WTC11 (cell line): ENCODE measurements at regions not wholly inside any gene's neighbourhood (a gene's known extent, or its start where the extent isn't known, plus 50 kb on each side); places are given as distances from the start of the nearest gene placed in this dataset.

Experiments used
- ATAC-seq: fragments of 200-7000 bp; cut with Tn5 transposase; 2 replicates; pipeline ENCODE4 v1.10.0; 2021; ENCODE audit warnings: mild to moderate bottlenecking, moderate library complexity
- CTCF ChIA-PET: fragments of 300-600 bp; sonication (Branson Sonifier 250); formaldehyde crosslinking; loops from one replicate; lab custom pipeline; 2021; ENCODE audit warnings: antibody characterized with exemption; lab: Charles Lee
- POLR2A ChIA-PET: fragments of 350-600 bp; sonication (Branson Sonifier 250); formaldehyde crosslinking; loops from one replicate; lab custom pipeline; 2021; ENCODE audit warnings: antibody characterized with exemption; lab: Charles Lee
- DNase-seq: peaks from one replicate; pipeline ENCODE4 v3.0.0; 2021; ENCODE audit warnings: low spot score
- H3K27ac Mint-ChIP-seq: 2 replicates; pipeline ENCODE4 v1.8.0; 2021; ENCODE audit warnings: mixed read lengths
- H3K27me3 Mint-ChIP-seq: 2 replicates; pipeline ENCODE4 v1.8.0; 2021; ENCODE audit warnings: low read depth, mild to moderate bottlenecking, moderate library complexity, mixed read lengths
- H3K36me3 Mint-ChIP-seq: 2 replicates; pipeline ENCODE4 v1.8.0; 2021; ENCODE audit warnings: mixed read lengths
- H3K4me1 Mint-ChIP-seq: 2 replicates; pipeline ENCODE4 v1.8.0; 2022; ENCODE audit warnings: mixed read lengths
- H3K4me3 Mint-ChIP-seq: 2 replicates; pipeline ENCODE4 v1.8.0; 2021; ENCODE audit warnings: mild to moderate bottlenecking, moderate library complexity, mixed read lengths
- H3K9me3 Mint-ChIP-seq: 2 replicates; pipeline ENCODE4 v1.8.0; 2021; ENCODE audit warnings: mixed read lengths
- CREB1 ChIP-seq: sonication (generic); formaldehyde crosslinking; IDR thresholded peaks from 2 replicates; pipeline ENCODE4 v1.8.0; 2023; ENCODE audit warnings: mild to moderate bottlenecking, missing genetic modification reagents
- GABPB1 ChIP-seq: sonication (generic); formaldehyde crosslinking; IDR thresholded peaks from 2 replicates; pipeline ENCODE4 v1.8.1; 2023; ENCODE audit warnings: mild to moderate bottlenecking, missing genetic modification reagents
- MYBL2 ChIP-seq: sonication (generic); formaldehyde crosslinking; IDR thresholded peaks from 2 replicates; pipeline ENCODE4 v1.8.1; 2023; ENCODE audit warnings: mild to moderate bottlenecking, moderate library complexity, missing genetic modification reagents
- NFATC4 ChIP-seq: fragments of 250-450 bp; sonication (Bioruptor Pico); IDR thresholded peaks from 2 replicates; pipeline ENCODE4 v1.9.0; 2021; ENCODE audit warnings: mild to moderate bottlenecking
- NR1H2 ChIP-seq: sonication (generic); formaldehyde crosslinking; IDR thresholded peaks from 2 replicates; pipeline ENCODE4 v1.9.0; 2021; ENCODE audit warnings: mild to moderate bottlenecking, moderate library complexity, missing genetic modification reagents
- NR3C1 ChIP-seq: sonication (generic); formaldehyde crosslinking; conservative IDR thresholded peaks from 2 replicates; pipeline ENCODE4 v1.8.1; 2023; ENCODE audit warnings: low read depth, mild to moderate bottlenecking, missing genetic modification reagents
- ZBTB21 ChIP-seq: sonication (generic); formaldehyde crosslinking; IDR thresholded peaks from 2 replicates; pipeline ENCODE4 v1.8.1; 2023; ENCODE audit warnings: mild to moderate bottlenecking, missing genetic modification reagents, borderline replicate concordance
- ZNF416 ChIP-seq: fragments of 250-450 bp; sonication (Bioruptor Pico); IDR thresholded peaks from 2 replicates; pipeline ENCODE4 v1.9.0; 2021; ENCODE audit warnings: mild to moderate bottlenecking, inconsistent platforms
- TF ChIP-seq, protein P1 (sequence below): sonication (generic); formaldehyde crosslinking; IDR thresholded peaks from 2 replicates; pipeline ENCODE4 v1.8.0; 2022; ENCODE audit warnings: mild to moderate bottlenecking, missing genetic modification reagents
- TF ChIP-seq, protein P2 (sequence below): sonication (generic); formaldehyde crosslinking; IDR thresholded peaks from 2 replicates; pipeline ENCODE4 v1.8.1; 2022; ENCODE audit warnings: low read depth, mild to moderate bottlenecking, moderate library complexity, missing genetic modification reagents, borderline replicate concordance
- TF ChIP-seq, protein P3 (sequence below): sonication (generic); formaldehyde crosslinking; IDR thresholded peaks from 2 replicates; pipeline ENCODE4 v1.8.0; 2023; ENCODE audit warnings: missing genetic modification reagents, mild to moderate bottlenecking, borderline replicate concordance
- TF ChIP-seq, protein P4 (sequence below): sonication (generic); formaldehyde crosslinking; IDR thresholded peaks from 2 replicates; pipeline ENCODE4 v1.8.1; 2023; ENCODE audit warnings: mild to moderate bottlenecking, missing genetic modification reagents

DNA sequence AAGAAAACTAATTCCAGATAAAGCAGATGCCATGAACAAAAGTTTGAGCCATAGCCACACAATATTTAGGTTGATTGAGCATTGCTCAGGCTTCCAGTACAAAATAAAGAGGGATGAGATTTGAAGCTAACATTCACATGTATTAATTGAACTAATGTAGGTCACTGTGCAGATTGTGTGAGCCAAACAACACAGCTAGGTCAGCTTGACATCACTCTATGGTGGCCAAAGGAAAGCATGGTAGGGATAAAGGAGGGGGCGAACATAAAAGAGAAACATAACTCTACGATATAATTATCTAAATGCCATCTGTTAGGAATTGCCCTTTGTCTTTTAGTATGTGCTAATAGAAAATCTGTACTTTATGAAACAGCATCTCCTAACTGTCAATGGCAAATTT is 477.7 kb upstream of the SYT1 start:
- peaks cover 9% of the 10 kb centered on the region for H3K9me3 Mint-ChIP-seq

DNA sequence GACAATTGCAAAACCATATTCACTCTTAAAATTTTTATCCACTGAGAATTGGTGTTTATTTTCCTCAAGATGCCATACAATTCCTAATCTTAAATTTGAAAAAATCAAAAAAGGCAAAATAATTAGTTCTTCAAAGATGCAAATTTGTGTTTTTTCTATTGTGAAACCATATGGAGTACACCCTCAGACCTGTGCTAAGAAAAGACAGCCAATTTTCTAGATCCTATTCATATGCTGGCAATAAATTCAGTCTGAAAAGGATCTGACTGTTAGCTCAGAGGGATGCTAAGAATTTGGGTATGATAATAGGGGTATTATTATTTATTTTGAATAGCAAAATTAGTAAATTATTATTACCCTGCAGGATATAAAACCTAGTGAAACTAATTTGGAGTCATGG is 476.9 kb upstream of the SYT1 start:
- CTCF ChIA-PET = no interaction called here
- ATAC-seq = no peak
- TF ChIP-seq, protein P1, sequence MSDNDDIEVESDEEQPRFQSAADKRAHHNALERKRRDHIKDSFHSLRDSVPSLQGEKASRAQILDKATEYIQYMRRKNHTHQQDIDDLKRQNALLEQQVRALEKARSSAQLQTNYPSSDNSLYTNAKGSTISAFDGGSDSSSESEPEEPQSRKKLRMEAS (CRISPR knock-in tag) = no peak
- TF ChIP-seq NFATC4 (CRISPR knock-in tag) = no peak
- TF ChIP-seq, protein P2, sequence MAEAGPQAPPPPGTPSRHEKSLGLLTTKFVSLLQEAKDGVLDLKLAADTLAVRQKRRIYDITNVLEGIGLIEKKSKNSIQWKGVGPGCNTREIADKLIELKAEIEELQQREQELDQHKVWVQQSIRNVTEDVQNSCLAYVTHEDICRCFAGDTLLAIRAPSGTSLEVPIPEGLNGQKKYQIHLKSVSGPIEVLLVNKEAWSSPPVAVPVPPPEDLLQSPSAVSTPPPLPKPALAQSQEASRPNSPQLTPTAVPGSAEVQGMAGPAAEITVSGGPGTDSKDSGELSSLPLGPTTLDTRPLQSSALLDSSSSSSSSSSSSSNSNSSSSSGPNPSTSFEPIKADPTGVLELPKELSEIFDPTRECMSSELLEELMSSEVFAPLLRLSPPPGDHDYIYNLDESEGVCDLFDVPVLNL (CRISPR knock-in tag) = no peak
- TF ChIP-seq ZNF416 (CRISPR knock-in tag) = no peak
- TF ChIP-seq, protein P3, sequence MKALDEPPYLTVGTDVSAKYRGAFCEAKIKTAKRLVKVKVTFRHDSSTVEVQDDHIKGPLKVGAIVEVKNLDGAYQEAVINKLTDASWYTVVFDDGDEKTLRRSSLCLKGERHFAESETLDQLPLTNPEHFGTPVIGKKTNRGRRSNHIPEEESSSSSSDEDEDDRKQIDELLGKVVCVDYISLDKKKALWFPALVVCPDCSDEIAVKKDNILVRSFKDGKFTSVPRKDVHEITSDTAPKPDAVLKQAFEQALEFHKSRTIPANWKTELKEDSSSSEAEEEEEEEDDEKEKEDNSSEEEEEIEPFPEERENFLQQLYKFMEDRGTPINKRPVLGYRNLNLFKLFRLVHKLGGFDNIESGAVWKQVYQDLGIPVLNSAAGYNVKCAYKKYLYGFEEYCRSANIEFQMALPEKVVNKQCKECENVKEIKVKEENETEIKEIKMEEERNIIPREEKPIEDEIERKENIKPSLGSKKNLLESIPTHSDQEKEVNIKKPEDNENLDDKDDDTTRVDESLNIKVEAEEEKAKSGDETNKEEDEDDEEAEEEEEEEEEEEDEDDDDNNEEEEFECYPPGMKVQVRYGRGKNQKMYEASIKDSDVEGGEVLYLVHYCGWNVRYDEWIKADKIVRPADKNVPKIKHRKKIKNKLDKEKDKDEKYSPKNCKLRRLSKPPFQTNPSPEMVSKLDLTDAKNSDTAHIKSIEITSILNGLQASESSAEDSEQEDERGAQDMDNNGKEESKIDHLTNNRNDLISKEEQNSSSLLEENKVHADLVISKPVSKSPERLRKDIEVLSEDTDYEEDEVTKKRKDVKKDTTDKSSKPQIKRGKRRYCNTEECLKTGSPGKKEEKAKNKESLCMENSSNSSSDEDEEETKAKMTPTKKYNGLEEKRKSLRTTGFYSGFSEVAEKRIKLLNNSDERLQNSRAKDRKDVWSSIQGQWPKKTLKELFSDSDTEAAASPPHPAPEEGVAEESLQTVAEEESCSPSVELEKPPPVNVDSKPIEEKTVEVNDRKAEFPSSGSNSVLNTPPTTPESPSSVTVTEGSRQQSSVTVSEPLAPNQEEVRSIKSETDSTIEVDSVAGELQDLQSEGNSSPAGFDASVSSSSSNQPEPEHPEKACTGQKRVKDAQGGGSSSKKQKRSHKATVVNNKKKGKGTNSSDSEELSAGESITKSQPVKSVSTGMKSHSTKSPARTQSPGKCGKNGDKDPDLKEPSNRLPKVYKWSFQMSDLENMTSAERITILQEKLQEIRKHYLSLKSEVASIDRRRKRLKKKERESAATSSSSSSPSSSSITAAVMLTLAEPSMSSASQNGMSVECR = no peak
- no peak for TF ChIP-seq MYBL2
- no peak for TF ChIP-seq ZBTB21 (CRISPR knock-in tag)
- TF ChIP-seq NR1H2 = no peak
- no peak for TF ChIP-seq NR3C1 (CRISPR knock-in tag)
- TF ChIP-seq GABPB1 (CRISPR knock-in tag) = no peak
- TF ChIP-seq, protein P4, sequence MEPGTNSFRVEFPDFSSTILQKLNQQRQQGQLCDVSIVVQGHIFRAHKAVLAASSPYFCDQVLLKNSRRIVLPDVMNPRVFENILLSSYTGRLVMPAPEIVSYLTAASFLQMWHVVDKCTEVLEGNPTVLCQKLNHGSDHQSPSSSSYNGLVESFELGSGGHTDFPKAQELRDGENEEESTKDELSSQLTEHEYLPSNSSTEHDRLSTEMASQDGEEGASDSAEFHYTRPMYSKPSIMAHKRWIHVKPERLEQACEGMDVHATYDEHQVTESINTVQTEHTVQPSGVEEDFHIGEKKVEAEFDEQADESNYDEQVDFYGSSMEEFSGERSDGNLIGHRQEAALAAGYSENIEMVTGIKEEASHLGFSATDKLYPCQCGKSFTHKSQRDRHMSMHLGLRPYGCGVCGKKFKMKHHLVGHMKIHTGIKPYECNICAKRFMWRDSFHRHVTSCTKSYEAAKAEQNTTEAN = no peak
- TF ChIP-seq, all 79 proteins: peak for 0
- POLR2A ChIA-PET = no interaction called here
- H3K27me3 Mint-ChIP-seq = no peaks in the 10 kb centered on the region
- no peak overlapping the region for H3K27ac Mint-ChIP-seq
- H3K4me3 Mint-ChIP-seq = no peak overlapping the region
- no peak for DNase-seq
- 0 out of 2 replicates have a peak, but pooled peaks cover 3% of the 10 kb centered on the region for H3K9me3 Mint-ChIP-seq
- H3K36me3 Mint-ChIP-seq = no peaks in the 10 kb centered on the region
- peaks cover 3% of the 10 kb centered on the region; the same call in 1 of the 2 replicates for H3K4me1 Mint-ChIP-seq

More for the DNA sequence above, 477.7 kb upstream of the SYT1 start:
- TF ChIP-seq, protein P3 = no peak
- TF ChIP-seq CREB1 = no peak
- TF ChIP-seq, all 79 proteins: peak for 0
- ChIA-PET POLR2A (no interaction called here), CTCF (no interaction called here)
- Mint-ChIP-seq H3K4me3 (no peak overlapping the region), H3K27ac (no peak overlapping the region), H3K36me3 (peaks cover under 1% of the 10 kb centered on the region; the same call in 1 of the 2 replicates), H3K27me3 (no peaks in the 10 kb centered on the region), H3K4me1 (peaks cover 3% of the 10 kb centered on the region; the same call in 1 of the 2 replicates)
- DNase-seq = no peak
- no peak for ATAC-seq
